A673 (cell line): ENCODE measurements at regions not wholly inside any gene's neighbourhood (a gene's known extent, or its start where the extent isn't known, plus 50 kb on each side); places are given as distances from the start of the nearest gene placed in this dataset.

Experiments used
- EZH2 ChIP-seq: fragments of 200-600 bp; sonication (generic); IDR thresholded peaks from 2 replicates; pipeline ENCODE4 v1.6.1; 2017; ENCODE audit warnings: borderline replicate concordance, low read depth, mild to moderate bottlenecking, mixed read lengths, antibody characterized with exemption, low read length; ENCODE audit not compliant: poor library complexity, severe bottlenecking
- TF ChIP-seq, protein P1 (sequence below): fragments of 300-800, 200-600 bp; sonication (generic); conservative IDR thresholded peaks from 2 replicates; pipeline ENCODE4 v1.5.1; 2017; ENCODE audit warnings: low read depth, mild to moderate bottlenecking, antibody characterized with exemption, low read length, moderate library complexity, mixed read lengths

GRCh38 chr18:38023871-38024270 lies 458.3 kb upstream of the CELF4 start:
- TF ChIP-seq, protein P1, sequence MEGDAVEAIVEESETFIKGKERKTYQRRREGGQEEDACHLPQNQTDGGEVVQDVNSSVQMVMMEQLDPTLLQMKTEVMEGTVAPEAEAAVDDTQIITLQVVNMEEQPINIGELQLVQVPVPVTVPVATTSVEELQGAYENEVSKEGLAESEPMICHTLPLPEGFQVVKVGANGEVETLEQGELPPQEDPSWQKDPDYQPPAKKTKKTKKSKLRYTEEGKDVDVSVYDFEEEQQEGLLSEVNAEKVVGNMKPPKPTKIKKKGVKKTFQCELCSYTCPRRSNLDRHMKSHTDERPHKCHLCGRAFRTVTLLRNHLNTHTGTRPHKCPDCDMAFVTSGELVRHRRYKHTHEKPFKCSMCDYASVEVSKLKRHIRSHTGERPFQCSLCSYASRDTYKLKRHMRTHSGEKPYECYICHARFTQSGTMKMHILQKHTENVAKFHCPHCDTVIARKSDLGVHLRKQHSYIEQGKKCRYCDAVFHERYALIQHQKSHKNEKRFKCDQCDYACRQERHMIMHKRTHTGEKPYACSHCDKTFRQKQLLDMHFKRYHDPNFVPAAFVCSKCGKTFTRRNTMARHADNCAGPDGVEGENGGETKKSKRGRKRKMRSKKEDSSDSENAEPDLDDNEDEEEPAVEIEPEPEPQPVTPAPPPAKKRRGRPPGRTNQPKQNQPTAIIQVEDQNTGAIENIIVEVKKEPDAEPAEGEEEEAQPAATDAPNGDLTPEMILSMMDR, result no peak
- TF ChIP-seq EZH2, result no peak
